Fibroblast of lung (primary cell): ENCODE measurements at regions not wholly inside any gene's neighbourhood (a gene's known extent, or its start where the extent isn't known, plus 50 kb on each side); places are given as distances from the start of the nearest gene placed in this dataset.

Source experiments
- DNase-seq, 2 donors: peaks; one replicate each; pipeline versions ENCODE4 v3.0.0 to v3.0.0-alpha.2; 2010; ENCODE audit warnings: low read depth in 2 of 2
- H2AFZ ChIP-seq: 2 replicates; pipeline ENCODE4 v1.5.1; 2012; ENCODE audit warnings: low read length, control low read depth, inconsistent platforms
- H3K27ac ChIP-seq: 2 replicates; pipeline ENCODE4 v1.5.1; 2011; ENCODE audit warnings: low read length, control low read depth; ENCODE audit not compliant: insufficient read depth
- H3K27me3 ChIP-seq: 2 replicates; pipeline ENCODE4 v1.5.1; 2011; ENCODE audit warnings: mild to moderate bottlenecking, low read length; ENCODE audit not compliant: control insufficient read depth, insufficient read depth
- H3K36me3 ChIP-seq: 2 replicates; pipeline ENCODE4 v1.5.1; 2011; ENCODE audit warnings: low read length; ENCODE audit not compliant: control insufficient read depth, insufficient read depth
- H3K4me1 ChIP-seq: 2 replicates; pipeline ENCODE4 v1.5.1; 2011; ENCODE audit warnings: low read length; ENCODE audit not compliant: control insufficient read depth, insufficient read depth; ENCODE audit errors: extremely low read depth
- H3K4me2 ChIP-seq: 2 replicates; pipeline ENCODE4 v1.5.1; 2011; ENCODE audit warnings: low read length, control low read depth; ENCODE audit not compliant: insufficient read depth; ENCODE audit errors: extremely low read depth
- H3K4me3 ChIP-seq, 4 experiments: fragments of 200-600 bp in 1 of 4; sonication (generic) in 1 of 4; replicated peaks in 1 of 4; 2 replicates each; pipeline ENCODE4 v1.5.1; 2011 to 2016; ENCODE audit warnings: low read length in 4 of 4, low read depth in 3 of 4, mild to moderate bottlenecking in 3 of 4, control low read depth in 2 of 4, inconsistent platforms in 1 of 4, mixed read lengths in 1 of 4; ENCODE audit not compliant: insufficient read depth in 1 of 4; ENCODE audit errors: control extremely low read depth in 1 of 4
- H3K79me2 ChIP-seq: 2 replicates; pipeline ENCODE4 v1.5.1; 2012; ENCODE audit warnings: mild to moderate bottlenecking, low read length, inconsistent platforms; ENCODE audit not compliant: control insufficient read depth, insufficient read depth
- H3K9ac ChIP-seq: 2 replicates; pipeline ENCODE4 v1.5.1; 2011; ENCODE audit warnings: mild to moderate bottlenecking, low read length, control low read depth; ENCODE audit not compliant: insufficient read depth
- H3K9me3 ChIP-seq: 2 replicates; pipeline ENCODE4 v1.5.1; 2012; ENCODE audit warnings: low read depth, low read length; ENCODE audit not compliant: control insufficient read depth, insufficient read depth
- H4K20me1 ChIP-seq: 2 replicates; pipeline ENCODE4 v1.5.1; 2011; ENCODE audit warnings: low read length; ENCODE audit not compliant: control insufficient read depth, insufficient read depth; ENCODE audit errors: extremely low read depth
- EZH2 ChIP-seq: IDR thresholded peaks from 2 replicates; pipeline ENCODE4 v1.5.1; 2012; ENCODE audit warnings: low read length, control low read depth, mild to moderate bottlenecking; ENCODE audit errors: missing control alignments
- TF ChIP-seq, protein P1 (sequence below), 2 donors: IDR thresholded peaks in 1 of 2; conservative IDR thresholded peaks in 1 of 2; 1 replicate in 1 of 2; 2 replicates in 1 of 2; pipeline ENCODE4 v1.5.1; 2011 to 2012; ENCODE audit warnings: low read length in 2 of 2, control low read depth in 1 of 2, inconsistent platforms in 1 of 2, low read depth in 1 of 2, mild to moderate bottlenecking in 1 of 2

DNA sequence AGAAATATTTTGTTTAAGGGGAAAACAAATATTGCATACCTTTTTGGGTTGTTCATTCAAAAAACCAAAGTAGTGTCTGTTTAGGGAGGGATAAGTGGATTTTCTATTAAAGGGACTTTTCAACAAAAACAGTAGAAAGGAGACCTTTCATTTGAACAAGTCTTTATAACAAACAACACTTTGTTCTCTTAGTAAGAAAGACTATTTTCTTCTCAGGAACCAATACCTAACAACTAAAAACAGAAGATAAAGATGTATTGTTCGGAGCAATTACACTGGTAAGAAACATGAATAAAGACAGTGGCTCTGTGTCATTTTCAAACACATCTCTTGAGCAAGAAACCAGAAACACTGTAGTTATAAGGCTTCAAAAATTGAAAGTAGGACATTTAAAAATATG lies 1610.1 kb upstream of the PCDH20 start:
- Histone ChIP-seq H3K4me2 (no peak overlapping the region), H3K9me3 (no peaks in the 10 kb centered on the region), H3K79me2 (no peaks in the 10 kb centered on the region), H2AFZ (no peak overlapping the region), H3K4me3 (no peak overlapping the region), H4K20me1 (no peaks in the 10 kb centered on the region), H3K36me3 (no peaks in the 10 kb centered on the region), H3K9ac (no peak overlapping the region), H3K4me1 (no peaks in the 10 kb centered on the region), H3K27ac (no peak overlapping the region), H3K27me3 (no peaks in the 10 kb centered on the region)
- TF ChIP-seq, protein P1, sequence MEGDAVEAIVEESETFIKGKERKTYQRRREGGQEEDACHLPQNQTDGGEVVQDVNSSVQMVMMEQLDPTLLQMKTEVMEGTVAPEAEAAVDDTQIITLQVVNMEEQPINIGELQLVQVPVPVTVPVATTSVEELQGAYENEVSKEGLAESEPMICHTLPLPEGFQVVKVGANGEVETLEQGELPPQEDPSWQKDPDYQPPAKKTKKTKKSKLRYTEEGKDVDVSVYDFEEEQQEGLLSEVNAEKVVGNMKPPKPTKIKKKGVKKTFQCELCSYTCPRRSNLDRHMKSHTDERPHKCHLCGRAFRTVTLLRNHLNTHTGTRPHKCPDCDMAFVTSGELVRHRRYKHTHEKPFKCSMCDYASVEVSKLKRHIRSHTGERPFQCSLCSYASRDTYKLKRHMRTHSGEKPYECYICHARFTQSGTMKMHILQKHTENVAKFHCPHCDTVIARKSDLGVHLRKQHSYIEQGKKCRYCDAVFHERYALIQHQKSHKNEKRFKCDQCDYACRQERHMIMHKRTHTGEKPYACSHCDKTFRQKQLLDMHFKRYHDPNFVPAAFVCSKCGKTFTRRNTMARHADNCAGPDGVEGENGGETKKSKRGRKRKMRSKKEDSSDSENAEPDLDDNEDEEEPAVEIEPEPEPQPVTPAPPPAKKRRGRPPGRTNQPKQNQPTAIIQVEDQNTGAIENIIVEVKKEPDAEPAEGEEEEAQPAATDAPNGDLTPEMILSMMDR (conservative IDR thresholded peaks at IDR 0.05 in 1 of 2, IDR thresholded peaks at IDR 0.05 in 1 of 2; ENCODE audit: low read depth in 1 of 2, low read length in 2 of 2), result no peak
- TF ChIP-seq EZH2, result no peak
- DNase-seq, result no peak

DNA sequence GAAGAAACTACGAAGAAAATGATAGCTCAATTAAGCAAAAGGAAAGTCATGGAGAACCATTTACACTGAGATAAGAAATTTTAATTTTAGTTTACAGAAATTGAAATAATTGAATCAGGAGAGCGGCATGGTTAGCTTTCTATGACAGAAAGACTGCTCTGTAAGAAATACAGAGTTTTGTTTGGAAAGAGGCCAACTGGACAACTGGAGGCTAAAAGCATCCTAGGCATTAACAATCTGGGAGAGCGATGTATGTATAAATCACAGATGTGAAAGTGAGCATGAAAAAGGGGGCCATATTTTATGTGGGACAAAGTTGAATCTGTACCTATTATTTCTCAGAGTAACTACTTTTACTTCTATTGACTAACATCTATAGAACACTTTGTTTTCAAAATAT lies 1608.8 kb upstream of the PCDH20 start:
- H4K20me1 ChIP-seq, result no peaks in the 10 kb centered on the region
- H3K4me3 ChIP-seq, result no peak overlapping the region
- no peak overlapping the region for H2AFZ ChIP-seq
- H3K4me2 ChIP-seq, result no peak overlapping the region
- no peak overlapping the region for H3K27ac ChIP-seq
- H3K4me1 ChIP-seq, result no peaks in the 10 kb centered on the region
- no peak overlapping the region for H3K9ac ChIP-seq
- no peaks in the 10 kb centered on the region for H3K9me3 ChIP-seq
- H3K79me2 ChIP-seq, result no peaks in the 10 kb centered on the region
- no peaks in the 10 kb centered on the region for H3K36me3 ChIP-seq
- no peaks in the 10 kb centered on the region for H3K27me3 ChIP-seq
- TF ChIP-seq, protein P1 (conservative IDR thresholded peaks at IDR 0.05 in 1 of 2, IDR thresholded peaks at IDR 0.05 in 1 of 2; ENCODE audit: low read depth in 1 of 2, low read length in 2 of 2), result no peak
- no peak for TF ChIP-seq EZH2
- DNase-seq, result peak in 1 of 2 donors; percentile 44

DNA sequence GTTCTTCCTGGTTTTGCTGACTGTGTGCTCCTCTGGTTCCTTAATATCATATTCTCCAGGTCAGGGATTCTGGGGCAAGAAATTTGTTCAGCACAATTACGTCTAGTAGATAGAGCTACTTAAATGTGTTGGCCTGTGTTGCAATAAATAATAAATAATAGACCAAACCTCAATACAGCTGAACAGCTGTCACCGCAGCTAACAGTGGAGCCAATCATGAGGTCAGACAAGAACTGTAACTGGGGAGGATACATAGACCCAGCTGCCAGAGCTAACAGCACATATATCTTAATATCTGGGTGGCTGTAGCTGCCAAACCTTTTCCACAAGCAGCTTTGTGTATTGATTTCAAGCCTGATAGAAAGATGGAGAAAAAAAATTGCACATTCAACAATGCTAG lies 1596.3 kb upstream of the PCDH20 start:
- Histone ChIP-seq H3K9ac (no peak overlapping the region), H3K4me3 (no peak overlapping the region), H3K36me3 (no peaks in the 10 kb centered on the region), H3K27me3 (no peaks in the 10 kb centered on the region), H3K9me3 (no peaks in the 10 kb centered on the region), H4K20me1 (no peaks in the 10 kb centered on the region), H3K79me2 (no peaks in the 10 kb centered on the region), H2AFZ (no peak overlapping the region), H3K4me1 (no peaks in the 10 kb centered on the region), H3K4me2 (no peak overlapping the region), H3K27ac (no peak overlapping the region)
- peak in 1 of 2 donors; percentile 66 for DNase-seq
- TF ChIP-seq EZH2, result no peak
- TF ChIP-seq, protein P1 (conservative IDR thresholded peaks at IDR 0.05 in 1 of 2, IDR thresholded peaks at IDR 0.05 in 1 of 2; ENCODE audit: low read depth in 1 of 2, low read length in 2 of 2), result no peak
